GM21390 (cell line): ENCODE measurements at regions not wholly inside any gene's neighbourhood (a gene's known extent, or its start where the extent isn't known, plus 50 kb on each side); places are given as distances from the start of the nearest gene placed in this dataset.

Source experiments
- ATAC-seq: cut with Tn5 transposase; IDR thresholded peaks from one replicate; pipeline ENCODE4 v1.9.1; 2021; ENCODE audit not compliant: unreplicated experiment

DNA sequence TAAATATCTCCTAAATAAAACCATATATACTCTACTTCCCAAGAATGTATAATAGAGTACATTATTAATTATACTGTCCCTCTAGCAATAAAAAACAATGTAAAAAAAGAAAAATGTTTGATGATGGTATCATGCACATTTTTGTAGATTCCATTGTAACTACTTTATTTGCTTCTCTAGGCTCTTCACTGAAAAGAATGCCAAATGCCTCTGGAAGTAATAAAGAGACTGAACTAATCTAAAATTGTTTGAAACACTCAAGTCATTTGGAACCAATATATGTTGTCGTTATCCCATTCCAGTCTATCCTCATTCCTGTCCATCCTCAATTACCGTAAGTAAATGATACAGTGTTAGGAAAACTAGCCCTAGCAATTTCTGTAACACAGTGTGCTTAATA, 233.6 kb downstream of the C12orf50 start:
- ATAC-seq: no peak

DNA sequence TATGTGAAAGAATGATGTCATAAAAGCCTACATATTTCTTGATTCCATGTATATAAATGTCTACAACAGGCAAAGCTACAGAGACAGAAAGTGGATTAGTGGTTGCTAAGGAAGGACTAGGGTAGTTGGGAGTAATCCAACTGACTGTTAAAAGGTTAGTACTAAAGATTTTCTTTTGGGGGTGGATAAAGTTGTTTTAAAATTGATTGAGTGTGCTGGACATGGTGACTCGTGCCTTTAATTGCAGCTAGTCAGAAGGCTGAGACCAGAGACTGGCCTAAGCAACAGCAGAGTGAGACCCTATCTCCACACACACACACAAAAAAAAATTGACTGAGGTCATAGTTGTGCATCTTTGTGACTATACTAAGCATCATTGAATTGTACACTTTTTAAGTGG, 234.3 kb downstream of the C12orf50 start:
- ATAC-seq: no peak

DNA sequence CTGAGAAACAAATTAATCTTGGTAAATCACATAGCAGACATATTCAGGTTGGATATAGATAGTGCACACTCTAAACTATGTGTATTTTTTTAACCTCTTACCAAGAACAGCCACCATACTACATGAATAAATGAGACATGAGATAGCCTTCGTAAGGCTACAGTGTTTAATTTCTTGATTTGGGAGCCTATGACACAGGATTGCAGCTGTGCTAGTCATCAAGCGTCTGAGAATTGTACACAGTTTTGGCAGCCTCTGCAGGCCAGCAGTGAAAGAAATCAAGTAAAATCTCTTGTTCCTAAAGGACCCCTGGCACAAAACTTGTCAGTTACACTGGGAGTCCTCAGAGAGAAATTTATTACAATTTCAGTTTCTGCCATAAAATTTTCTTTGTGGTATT, 236.1 kb downstream of the C12orf50 start:
- no peak for ATAC-seq

DNA sequence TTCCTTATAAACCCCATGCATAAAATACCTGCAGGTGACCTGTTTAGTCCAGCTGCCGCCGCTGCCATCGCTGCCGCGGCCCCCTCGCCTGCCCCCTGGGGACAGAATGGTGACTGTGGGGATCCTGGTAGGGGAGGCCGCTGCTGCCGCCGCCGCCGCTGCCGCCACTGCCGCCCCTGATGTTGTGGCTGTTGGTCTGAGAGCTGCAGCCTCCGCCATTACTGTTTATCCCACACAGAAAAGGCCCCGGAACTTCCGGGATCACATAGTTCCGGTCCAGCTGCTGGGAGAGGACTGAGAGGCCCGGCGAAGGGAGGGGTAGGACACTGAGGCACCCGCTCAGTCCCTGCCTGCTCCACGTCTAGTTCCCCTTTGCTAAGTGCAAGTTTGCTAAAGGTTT, 244.9 kb downstream of the C12orf50 start:
- ATAC-seq: no peak

DNA sequence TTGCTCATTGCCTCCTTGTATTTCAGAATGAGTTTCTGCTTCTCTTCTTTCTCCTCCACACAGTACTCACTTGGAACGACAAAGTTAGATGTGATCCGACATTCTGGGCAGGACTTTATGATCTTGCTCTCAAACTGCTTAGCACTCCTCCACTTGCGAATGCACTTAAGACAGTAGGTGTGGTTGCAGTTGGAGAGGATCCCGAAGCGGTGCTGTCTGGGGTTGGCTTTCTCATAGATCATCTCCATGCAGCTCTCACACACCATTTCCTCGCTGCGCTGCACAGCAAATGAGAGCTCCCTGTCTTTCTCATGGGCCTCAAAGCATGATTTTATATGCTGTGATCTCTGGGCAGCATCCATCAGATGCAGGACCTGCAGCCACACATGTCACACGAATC, 245.7 kb downstream of the C12orf50 start:
- ATAC-seq: no peak

DNA sequence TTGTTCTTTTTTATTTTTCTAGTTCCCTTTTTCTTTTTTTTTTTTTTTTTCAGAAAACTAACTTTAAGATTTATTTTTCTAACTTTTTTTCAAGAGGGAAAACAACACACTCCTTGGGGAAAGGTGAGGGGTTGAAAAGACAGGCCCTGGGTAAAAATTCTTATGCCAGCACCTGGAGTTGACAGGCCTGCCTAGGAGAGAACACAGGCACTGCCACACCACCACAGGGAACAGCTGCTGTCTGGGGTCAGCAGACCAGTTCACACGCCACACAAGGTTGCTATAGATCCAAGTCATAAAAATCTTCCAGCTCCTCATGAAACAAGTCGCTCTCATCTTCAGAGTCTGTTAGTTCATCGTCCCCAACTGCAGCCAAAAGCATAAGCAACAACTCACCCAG, 246.4 kb downstream of the C12orf50 start:
- ATAC-seq: no peak

DNA sequence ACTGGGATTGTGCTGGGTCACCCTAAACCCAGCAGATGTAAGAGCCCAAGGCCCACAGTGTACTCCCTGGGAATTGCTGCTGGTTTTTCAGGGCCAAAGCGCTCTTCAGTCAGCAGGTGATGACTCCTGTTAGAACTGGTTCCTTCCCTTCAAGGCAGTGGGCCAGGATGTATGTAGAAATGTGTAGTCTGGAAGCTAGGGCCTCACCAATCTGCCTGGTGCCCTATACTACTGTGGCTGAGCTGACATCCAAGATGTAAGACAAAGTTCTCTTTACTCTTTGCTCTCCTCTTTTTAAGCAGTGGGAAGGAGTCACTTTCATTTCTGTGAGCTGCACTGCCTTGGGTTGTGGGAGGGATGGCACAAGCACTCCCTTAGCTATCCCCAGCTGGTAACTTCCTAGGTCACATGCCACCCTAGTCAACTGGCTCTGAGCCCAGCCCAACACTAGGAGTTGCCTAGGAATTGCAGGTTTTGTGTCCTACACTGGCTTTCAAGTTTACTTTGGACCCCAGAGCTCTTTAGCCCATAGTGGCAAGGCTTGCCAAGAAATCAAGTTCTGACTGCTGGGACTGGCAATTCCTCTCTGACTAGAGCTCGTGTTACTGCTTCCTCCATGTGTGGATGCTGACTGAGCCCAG, 249.2 kb downstream of the C12orf50 start:
- ATAC-seq: no peak

DNA sequence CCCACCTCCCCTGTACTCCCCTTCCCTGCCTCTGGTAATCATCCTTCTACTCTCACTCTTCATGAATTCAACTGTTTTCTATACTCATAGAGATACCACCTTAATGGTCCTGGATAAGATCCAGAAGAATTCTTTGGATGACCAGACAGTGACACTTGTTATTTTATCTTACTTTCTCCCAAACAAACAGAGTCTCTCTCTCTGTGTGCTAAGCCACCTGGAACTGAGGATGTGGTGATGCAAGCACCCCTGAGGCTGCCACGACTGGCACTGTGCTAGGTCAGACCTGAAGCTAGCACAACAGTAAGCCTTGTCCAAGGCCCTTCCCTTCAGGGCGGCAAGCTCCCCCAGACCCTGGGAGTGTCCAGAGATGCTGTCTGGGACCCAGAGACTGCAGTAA, 250.2 kb downstream of the C12orf50 start:
- ATAC-seq: no peak

DNA sequence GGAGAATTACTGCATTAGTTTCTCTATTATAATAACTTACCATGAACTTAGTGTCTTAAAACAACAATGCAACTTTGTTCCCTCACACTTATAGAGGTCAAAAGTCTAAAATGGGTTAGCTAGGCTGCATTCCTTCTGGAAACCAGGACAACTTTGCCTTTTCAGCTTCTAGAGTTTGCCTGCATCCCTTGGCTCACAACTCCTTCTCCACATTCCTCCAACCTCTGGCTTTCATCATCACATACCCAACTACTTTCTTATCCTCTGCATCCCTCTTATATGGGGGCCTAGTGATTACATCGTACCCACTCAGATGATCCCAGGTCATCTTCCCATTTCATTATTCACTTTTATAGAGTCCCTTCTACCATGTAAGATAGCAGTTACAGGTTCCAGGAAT, 251.1 kb downstream of the C12orf50 start:
- ATAC-seq: no peak

DNA sequence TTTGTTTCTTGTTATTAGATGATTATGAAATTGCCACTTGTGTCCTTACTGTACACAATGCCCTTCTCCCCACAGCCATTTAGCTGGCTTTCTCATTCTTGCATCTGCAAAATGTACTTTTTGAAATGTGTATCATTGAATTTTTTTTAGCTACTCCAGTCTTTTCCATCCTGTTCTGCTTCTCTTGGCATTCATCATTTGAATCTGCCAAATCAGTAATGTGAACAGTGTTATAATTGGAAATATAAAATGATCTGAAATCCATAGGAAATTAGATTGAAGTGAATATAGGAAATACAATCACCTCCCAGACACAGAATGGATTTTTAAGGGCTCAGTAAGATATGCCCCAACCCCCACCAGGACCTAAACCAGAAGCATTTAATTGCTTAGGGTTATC, 253.4 kb downstream of the C12orf50 start:
- ATAC-seq: no peak

DNA sequence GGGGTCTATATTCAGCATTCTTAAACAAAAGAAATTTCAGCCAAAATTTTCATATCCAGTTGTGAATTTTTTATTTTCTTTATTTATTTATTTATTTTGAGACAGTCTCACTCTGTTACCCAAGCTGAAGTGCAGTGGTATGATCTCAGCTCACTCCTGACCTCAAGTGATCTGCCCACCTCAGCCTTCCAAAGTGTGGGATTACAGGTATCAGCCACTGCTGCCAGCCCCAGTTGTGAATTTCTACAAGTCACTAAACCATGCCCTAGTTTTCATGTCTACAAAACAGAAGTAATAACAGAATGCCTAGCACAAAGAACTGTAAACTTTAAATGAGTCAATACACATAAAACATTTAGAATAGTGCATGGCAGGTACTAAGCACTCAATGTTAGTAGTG, 254.2 kb downstream of the C12orf50 start:
- ATAC-seq: no peak

DNA sequence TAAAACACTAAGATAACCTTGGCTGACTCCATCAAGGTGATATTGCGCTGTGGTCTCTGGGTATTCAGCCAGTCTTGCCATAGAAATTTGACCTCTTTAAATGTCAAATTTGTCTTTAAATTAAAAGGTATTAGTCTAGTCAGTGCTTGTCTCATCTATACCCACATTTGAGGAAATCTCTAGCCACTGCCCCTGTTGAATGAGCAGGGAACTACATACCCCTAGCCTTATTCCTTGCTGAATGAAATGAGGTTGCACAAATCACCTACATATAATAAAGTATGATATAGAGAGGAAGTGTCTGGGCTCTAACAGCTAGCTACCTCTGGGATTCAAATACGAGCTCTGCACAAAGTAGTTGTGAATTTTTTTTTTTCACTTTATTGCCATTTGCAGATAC, 256.8 kb downstream of the C12orf50 start:
- no peak for ATAC-seq

DNA sequence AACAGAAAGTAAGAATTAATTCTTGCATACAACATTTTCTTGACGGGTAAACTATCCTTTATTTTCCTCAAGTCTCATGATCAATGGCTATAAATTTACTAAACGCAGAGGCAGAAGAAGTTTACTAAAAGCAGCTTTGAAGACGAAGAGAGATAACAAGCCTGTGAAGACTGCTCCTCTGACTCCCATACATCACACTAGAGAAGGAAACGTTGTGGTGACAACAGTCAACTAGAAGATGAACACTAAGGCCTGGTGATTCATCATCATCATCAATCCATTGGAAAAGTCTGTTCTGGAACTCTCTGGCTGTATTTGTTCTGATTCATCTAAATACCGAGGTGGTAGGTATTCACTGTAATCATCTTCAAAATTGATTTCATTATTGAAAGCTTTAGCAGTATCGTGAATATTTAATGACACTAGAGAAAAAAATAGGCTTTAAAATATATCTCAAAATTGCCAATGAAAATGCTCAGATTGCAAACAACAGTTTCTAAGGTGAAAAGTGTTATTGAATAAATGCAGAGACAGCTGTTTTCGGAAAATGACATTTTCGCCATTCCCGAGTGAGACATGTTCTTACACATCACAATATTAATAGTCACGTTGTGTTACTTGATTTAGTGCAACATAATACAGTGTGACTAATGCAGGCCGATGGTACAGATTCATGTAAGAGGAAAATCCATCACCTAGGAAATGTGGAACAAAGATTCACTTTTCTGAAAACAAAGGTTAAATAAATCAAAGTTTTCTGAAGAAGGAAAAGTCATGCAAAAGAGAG, 260.5 kb downstream of the C12orf50 start:
- no peak for ATAC-seq

DNA sequence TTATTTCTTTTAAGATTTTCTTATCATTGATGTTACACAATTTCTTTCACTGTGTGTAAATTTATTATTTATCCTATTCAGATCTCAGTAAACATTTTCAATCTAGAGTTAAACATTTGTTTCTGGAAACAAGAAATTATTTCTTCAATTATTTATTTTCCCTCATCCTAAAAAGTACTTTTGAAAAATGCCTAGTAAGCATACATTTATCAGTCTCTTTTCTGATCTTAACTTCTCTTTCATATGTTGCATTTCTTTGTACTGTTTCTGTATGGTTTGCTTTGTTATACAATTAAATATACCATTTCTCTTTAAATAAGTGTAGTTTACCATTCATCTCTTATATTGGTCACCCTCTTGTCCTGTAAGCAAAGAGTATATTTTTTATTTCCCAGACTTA, 263.2 kb downstream of the C12orf50 start:
- ATAC-seq: no peak

DNA sequence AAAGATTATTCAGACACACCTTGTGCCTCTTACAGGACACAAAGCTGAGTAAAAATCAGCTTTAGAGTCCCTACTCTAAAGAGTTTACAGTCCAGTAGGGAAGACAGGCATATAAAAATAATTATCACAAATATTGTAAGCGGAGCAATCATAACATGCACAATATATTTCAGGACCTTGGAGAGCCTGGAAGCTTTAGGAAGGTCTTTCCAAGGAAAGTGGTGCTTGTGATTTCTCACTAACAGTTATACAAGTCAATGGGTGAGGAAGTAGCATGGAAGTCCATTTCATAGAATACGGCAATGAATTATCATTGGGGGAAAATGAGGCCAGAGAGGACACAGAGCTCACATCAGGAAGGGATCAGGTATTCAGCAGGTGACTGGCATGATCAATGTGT, 268.3 kb downstream of the C12orf50 start:
- no peak for ATAC-seq

DNA sequence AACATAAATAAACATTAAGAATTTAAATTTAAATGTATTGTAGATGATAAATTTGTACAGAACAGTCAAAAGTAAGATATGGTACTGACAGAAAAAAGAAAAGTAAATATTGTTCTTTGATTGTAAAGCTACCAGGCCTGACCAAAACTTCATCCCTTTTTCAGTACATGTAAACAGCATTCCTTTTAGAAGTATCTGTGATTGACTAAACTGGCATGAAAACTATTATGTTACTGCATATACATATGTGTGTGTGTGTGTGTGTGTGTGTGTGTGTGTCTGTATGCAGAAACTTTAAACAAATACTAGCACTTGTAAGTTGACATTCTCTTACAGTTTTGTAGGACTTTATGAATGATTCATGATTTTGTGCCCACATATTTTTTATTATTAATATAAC, 270.9 kb downstream of the C12orf50 start:
- ATAC-seq: no peak

DNA sequence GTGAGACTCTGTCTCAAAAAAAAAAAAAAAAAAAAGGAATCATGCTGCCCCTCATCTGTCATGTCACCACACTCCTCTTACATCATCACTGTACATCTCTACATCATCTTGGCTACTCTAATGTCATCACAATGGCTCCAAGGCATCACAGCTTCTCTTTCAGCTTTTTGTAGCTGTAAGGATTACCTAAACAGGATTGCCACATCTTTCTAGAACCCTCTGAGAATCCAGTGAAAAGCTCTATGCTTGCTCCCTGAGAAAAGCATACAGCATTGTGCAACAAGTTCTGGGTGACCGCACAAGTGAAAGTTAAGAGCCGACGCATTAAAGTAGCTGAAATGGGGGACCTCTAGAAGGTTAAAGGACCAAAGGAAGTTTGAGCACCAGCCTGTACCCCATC, 272.5 kb downstream of the C12orf50 start:
- ATAC-seq: no peak

DNA sequence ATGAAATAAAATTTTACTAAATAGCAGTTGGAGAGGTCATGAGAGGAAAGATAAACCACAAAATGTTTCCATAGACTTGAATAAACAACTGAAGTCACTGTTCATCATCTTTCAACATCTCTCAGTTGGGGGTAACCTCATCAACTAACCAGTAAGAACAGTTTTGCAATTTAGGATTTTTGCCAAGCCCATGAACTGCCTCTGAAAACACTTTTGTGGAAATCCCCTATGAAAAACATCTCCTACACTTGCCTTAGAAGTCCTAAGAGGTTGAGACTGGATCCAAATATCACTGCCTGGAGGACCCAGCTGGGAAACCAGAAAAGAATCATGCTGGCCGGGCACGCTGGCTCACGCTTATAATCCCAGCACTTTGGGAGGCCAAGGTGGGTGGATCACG, 273.1 kb downstream of the C12orf50 start:
- ATAC-seq: no peak

DNA sequence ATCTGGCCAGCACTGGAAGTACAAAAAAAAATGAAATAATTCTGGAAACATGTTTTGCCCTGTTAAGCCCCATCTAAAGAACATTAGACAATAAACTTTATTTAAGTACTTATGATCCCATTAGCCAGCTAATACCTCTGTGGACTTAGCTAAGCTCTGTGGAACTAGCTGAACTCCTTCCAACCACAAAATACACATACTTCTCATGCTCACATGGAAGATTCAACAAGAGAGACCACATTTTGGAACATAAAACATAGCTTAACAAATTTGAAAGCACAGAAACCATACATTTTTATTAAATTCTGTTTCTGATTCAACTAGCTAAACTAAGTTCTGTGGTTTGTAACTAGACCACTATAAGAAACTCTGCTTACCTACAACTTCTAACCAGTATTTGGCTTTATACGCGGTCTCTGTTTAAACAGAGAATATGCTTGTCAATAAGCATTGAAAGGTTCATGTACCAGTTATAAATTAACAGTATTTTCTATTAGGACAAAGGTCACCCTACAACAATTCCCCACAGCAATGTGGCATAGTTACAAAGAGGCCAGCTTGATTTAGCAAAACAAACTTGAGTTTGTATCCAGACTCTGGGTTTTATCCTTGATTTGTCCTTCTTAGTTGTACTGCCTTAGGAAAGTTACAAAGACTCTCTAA, 300.1 kb downstream of the C12orf50 start:
- no peak for ATAC-seq

DNA sequence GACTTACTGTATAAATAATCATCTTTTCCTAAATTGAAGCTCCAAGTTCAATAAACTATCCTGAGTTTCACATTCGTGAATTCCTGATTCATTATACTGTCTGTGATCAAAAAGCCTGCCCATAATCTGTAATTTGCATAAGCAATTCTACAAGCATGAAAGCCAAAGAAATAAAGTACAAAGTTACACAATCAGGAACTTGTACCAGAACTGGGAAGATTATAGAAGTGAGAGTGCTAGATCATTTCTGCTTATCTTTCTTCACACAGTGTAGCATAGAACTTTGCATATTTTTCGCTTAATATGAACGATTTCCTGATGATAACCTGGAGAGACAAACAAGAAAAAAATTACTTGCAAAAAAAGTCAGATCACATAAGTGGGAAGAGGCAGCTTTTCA, 308.2 kb downstream of the C12orf50 start:
- no peak for ATAC-seq

DNA sequence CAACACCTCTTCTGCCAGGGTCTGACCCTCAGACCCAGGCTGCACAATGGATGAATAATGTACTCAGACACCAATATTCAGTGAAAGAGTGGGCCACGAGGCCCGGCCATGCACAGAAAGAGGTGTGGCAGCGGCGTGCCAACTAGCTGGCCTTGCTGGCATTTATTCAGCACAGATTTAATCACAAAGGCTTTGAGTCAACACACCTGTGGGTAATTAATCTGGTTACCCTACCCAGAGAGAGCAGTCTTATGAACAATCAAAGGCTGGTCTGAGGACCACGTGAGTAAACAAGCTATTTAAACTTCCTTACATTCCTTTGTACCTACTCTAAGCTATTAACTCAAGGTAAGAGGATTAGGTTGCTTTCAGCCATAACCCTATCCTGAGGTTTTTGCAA, 324.8 kb downstream of the C12orf50 start:
- ATAC-seq: no peak

DNA sequence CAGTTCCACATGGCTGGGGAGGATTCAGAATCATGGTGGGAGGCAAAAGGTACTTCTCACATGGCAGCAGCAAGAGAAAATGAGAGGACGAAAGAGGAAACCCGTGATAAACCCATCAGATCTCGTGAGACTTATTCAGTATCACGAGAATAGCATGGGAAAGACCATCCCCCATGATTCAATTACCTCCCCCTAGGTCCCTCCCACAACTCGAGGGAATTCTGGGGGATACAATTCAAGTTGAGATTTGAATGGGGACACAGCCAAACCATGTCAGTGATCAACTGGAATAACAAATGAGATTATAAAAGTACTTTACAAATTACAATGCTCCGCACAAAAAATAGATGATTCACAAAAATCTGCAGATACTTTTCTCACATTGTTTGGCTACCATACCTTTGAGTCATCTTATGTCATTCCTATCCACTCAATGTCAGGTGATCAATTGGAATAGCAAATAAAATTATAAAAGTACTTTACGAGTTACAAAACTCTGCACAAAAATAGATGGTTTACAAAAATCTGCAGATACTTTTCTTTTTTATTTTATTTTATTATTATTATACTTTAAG, 338.9 kb downstream of the C12orf50 start:
- no peak for ATAC-seq
